GM18867 (cell line): ENCODE measurements at regions not wholly inside any gene's neighbourhood (a gene's known extent, or its start where the extent isn't known, plus 50 kb on each side); places are given as distances from the start of the nearest gene placed in this dataset.
A peak's percentile ranks its signal among the peaks of the same experiment; 100 is the strongest.

ENCODE experiments used
- ATAC-seq: cut with Tn5 transposase; IDR thresholded peaks from one replicate; pipeline ENCODE4 v1.9.1; 2021; ENCODE audit warnings: mild to moderate bottlenecking, moderate library complexity; ENCODE audit not compliant: unreplicated experiment

- ATAC-seq: no peak
Measured at GRCh38 chrX:147693511-147693910, 218.2 kb upstream of the FMR1 start.

GRCh38 chrX:147699061-147699460, 212.7 kb upstream of the FMR1 start:
- no peak for ATAC-seq

- no peak for ATAC-seq
Measured at GRCh38 chrX:147710301-147710700, 201.4 kb upstream of the FMR1 start.

- ATAC-seq: no peak
Measured at GRCh38 chrX:147733369-147733768, 178.3 kb upstream of the FMR1 start.

- ATAC-seq: no peak
Measured at GRCh38 chrX:147735364-147735763, 176.4 kb upstream of the FMR1 start.

GRCh38 chrX:147736045-147736444, 175.7 kb upstream of the FMR1 start:
- ATAC-seq: no peak

- no peak for ATAC-seq
Measured at GRCh38 chrX:147737690-147738089, 174.0 kb upstream of the FMR1 start.

GRCh38 chrX:147738265-147738664, 173.5 kb upstream of the FMR1 start:
- ATAC-seq: no peak

- no peak for ATAC-seq
Measured at GRCh38 chrX:147739196-147739595, 172.5 kb upstream of the FMR1 start.

GRCh38 chrX:147741776-147742175, 169.9 kb upstream of the FMR1 start:
- no peak for ATAC-seq

GRCh38 chrX:147749308-147749707, 162.4 kb upstream of the FMR1 start:
- no peak for ATAC-seq

GRCh38 chrX:147757750-147758149, 154.0 kb upstream of the FMR1 start:
- no peak for ATAC-seq

GRCh38 chrX:147763131-147763530, 148.6 kb upstream of the FMR1 start:
- no peak for ATAC-seq

GRCh38 chrX:147764868-147765267, 146.9 kb upstream of the FMR1 start:
- no peak for ATAC-seq

GRCh38 chrX:147770858-147771257, 140.9 kb upstream of the FMR1 start:
- ATAC-seq: no peak

GRCh38 chrX:147776988-147777387, 134.7 kb upstream of the FMR1 start:
- no peak for ATAC-seq

GRCh38 chrX:147779173-147779572, 132.5 kb upstream of the FMR1 start:
- ATAC-seq: no peak

GRCh38 chrX:147781844-147782243, 129.9 kb upstream of the FMR1 start:
- ATAC-seq: no peak

- no peak for ATAC-seq
Measured at GRCh38 chrX:147788641-147789350, 122.9 kb upstream of the FMR1 start.

- ATAC-seq: no peak
Measured at GRCh38 chrX:147800663-147801062, 111.1 kb upstream of the FMR1 start.

- ATAC-seq: peak; percentile 80
Measured at GRCh38 chrX:147803948-147804347, 107.8 kb upstream of the FMR1 start.

- no peak for ATAC-seq
Measured at GRCh38 chrX:147811803-147812202, 99.9 kb upstream of the FMR1 start.

- no peak for ATAC-seq
Measured at GRCh38 chrX:147827070-147827469, 84.6 kb upstream of the FMR1 start.
